Osteoblast (primary cell): ENCODE measurements at regions not wholly inside any gene's neighbourhood (a gene's known extent, or its start where the extent isn't known, plus 50 kb on each side); places are given as distances from the start of the nearest gene placed in this dataset.

Experiments used
- DNase-seq: peaks from one replicate; pipeline ENCODE4 v3.0.0; 2011; ENCODE audit warnings: low spot score, mixed read lengths; ENCODE audit not compliant: insufficient read length; ENCODE audit errors: missing footprints
- H2AFZ ChIP-seq: 2 replicates; pipeline ENCODE4 v1.6.0; 2011; ENCODE audit warnings: mild to moderate bottlenecking, low read length
- H3K27ac ChIP-seq: 2 replicates; pipeline ENCODE4 v1.5.1; 2011; ENCODE audit warnings: mild to moderate bottlenecking, low read depth, low read length, moderate library complexity
- H3K27me3 ChIP-seq: 2 replicates; pipeline ENCODE4 v1.6.0; 2012; ENCODE audit warnings: mild to moderate bottlenecking, control low read depth, inconsistent platforms, low read length, moderate library complexity; ENCODE audit not compliant: insufficient read depth
- H3K36me3 ChIP-seq: 2 replicates; pipeline ENCODE4 v1.5.1; 2011; ENCODE audit warnings: mild to moderate bottlenecking, low read length, control low read depth, moderate library complexity; ENCODE audit not compliant: insufficient read depth
- H3K4me1 ChIP-seq: 2 replicates; pipeline ENCODE4 v1.5.1; 2011; ENCODE audit warnings: mild to moderate bottlenecking, low read length, control low read depth, moderate library complexity; ENCODE audit not compliant: insufficient read depth
- H3K4me2 ChIP-seq: 2 replicates; pipeline ENCODE4 v1.6.0; 2011; ENCODE audit warnings: mild to moderate bottlenecking, low read length; ENCODE audit not compliant: insufficient read depth
- H3K4me3 ChIP-seq: fragments of 200-600 bp; sonication (generic); 3 replicates; pipeline ENCODE4 v1.5.1; 2012; ENCODE audit warnings: mild to moderate bottlenecking, low read length, inconsistent platforms; ENCODE audit not compliant: insufficient read depth
- H3K79me2 ChIP-seq: 2 replicates; pipeline ENCODE4 v1.6.0; 2012; ENCODE audit warnings: mild to moderate bottlenecking, low read length, control low read depth, inconsistent platforms; ENCODE audit not compliant: insufficient read depth
- H3K9me3 ChIP-seq: 2 replicates; pipeline ENCODE4 v1.5.1; 2011; ENCODE audit warnings: low read depth, low read length, control low read depth
- H4K20me1 ChIP-seq: 2 replicates; pipeline ENCODE4 v1.6.0; 2012; ENCODE audit warnings: mild to moderate bottlenecking, low read length, control low read depth; ENCODE audit not compliant: insufficient read depth
- TF ChIP-seq, protein P1 (sequence below): IDR thresholded peaks from 2 replicates; pipeline ENCODE4 v1.5.1; 2011; ENCODE audit warnings: mild to moderate bottlenecking, low read depth, low read length, moderate library complexity; ENCODE audit errors: extremely low read depth

DNA sequence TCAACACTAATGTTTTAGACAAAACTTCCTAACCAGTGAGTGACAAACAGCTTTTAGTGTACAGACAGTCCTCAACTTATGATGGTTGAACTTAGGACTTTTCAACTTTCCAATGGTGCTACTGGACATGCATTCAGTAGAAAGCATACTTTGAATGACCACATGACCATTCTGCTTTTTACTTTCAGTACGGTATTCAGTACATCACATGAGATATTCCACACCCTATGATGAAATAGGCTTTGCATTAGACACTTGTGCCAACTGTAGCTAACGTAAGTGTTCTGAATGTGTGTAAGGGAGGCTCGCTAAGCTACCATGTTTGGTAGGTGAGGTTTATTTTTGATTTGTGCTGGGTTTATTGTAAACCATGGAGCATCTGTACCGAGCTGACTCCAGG lies 113.7 kb downstream of the WNT7A start:
- H3K36me3 ChIP-seq = no peaks in the 10 kb centered on the region
- H3K27me3 ChIP-seq = no peaks in the 10 kb centered on the region
- no peaks in the 10 kb centered on the region for H3K4me1 ChIP-seq
- H3K27ac ChIP-seq = no peak overlapping the region
- TF ChIP-seq, protein P1, sequence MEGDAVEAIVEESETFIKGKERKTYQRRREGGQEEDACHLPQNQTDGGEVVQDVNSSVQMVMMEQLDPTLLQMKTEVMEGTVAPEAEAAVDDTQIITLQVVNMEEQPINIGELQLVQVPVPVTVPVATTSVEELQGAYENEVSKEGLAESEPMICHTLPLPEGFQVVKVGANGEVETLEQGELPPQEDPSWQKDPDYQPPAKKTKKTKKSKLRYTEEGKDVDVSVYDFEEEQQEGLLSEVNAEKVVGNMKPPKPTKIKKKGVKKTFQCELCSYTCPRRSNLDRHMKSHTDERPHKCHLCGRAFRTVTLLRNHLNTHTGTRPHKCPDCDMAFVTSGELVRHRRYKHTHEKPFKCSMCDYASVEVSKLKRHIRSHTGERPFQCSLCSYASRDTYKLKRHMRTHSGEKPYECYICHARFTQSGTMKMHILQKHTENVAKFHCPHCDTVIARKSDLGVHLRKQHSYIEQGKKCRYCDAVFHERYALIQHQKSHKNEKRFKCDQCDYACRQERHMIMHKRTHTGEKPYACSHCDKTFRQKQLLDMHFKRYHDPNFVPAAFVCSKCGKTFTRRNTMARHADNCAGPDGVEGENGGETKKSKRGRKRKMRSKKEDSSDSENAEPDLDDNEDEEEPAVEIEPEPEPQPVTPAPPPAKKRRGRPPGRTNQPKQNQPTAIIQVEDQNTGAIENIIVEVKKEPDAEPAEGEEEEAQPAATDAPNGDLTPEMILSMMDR = no peak
- H3K79me2 ChIP-seq = no peaks in the 10 kb centered on the region
- no peaks in the 10 kb centered on the region for H3K9me3 ChIP-seq
- no peak overlapping the region for H3K4me2 ChIP-seq
- no peak overlapping the region for H3K4me3 ChIP-seq
- H4K20me1 ChIP-seq = no peaks in the 10 kb centered on the region
- DNase-seq = peak; percentile 47
- H2AFZ ChIP-seq = no peak overlapping the region

DNA sequence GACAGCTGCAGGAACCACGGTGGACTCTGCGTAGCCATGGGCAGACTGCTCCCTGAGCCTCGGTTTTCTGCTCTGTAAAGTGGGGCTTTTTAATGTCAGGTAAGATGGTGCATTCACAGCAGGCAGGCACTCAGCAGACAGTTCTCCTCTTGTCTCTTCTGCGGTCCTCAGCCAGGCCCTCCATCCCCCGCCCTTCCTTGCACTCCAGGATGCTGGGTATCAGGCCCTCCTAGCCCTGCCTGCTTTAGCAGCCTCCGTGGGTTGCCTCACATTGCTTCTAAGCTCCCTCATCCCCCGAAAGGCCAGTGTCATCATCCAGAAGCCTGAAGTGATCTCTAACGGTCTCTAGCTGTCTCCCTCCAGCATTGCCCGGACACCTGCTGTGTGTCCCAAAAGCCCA lies 115.7 kb downstream of the WNT7A start:
- H4K20me1 ChIP-seq = no peaks in the 10 kb centered on the region
- H3K9me3 ChIP-seq = no peaks in the 10 kb centered on the region
- no peak overlapping the region for H2AFZ ChIP-seq
- H3K79me2 ChIP-seq = no peaks in the 10 kb centered on the region
- no peaks in the 10 kb centered on the region for H3K27me3 ChIP-seq
- TF ChIP-seq, protein P1 = no peak
- H3K4me1 ChIP-seq = no peaks in the 10 kb centered on the region
- no peak for DNase-seq
- no peak overlapping the region for H3K27ac ChIP-seq
- H3K4me3 ChIP-seq = no peak overlapping the region
- H3K36me3 ChIP-seq = no peaks in the 10 kb centered on the region
- no peak overlapping the region for H3K4me2 ChIP-seq

DNA sequence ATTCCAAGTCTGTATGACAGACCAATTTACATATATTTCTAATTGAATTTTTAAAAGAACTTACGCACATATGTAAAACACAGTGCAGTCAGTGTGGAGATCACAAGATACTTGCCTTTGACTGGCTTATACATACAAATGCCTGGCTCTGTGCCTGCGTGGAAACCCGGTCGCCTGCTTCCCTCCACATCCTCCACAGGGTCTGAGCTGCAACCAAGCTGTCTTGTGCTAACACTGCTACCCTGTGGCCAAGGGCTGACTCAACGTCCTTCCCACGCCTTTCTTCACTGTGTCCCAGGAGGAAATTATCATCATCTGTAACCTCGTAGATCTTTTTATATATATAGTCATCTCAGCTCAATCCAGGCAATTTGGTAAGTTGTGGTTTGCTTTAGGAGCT lies 117.0 kb downstream of the WNT7A start:
- Histone ChIP-seq H2AFZ (no peak overlapping the region), H3K4me1 (no peaks in the 10 kb centered on the region), H3K9me3 (no peaks in the 10 kb centered on the region), H3K79me2 (no peaks in the 10 kb centered on the region), H3K4me2 (no peak overlapping the region), H3K4me3 (no peak overlapping the region), H3K27me3 (no peaks in the 10 kb centered on the region), H3K27ac (no peak overlapping the region), H4K20me1 (no peaks in the 10 kb centered on the region), H3K36me3 (no peaks in the 10 kb centered on the region)
- TF ChIP-seq, protein P1 = no peak
- no peak for DNase-seq

DNA sequence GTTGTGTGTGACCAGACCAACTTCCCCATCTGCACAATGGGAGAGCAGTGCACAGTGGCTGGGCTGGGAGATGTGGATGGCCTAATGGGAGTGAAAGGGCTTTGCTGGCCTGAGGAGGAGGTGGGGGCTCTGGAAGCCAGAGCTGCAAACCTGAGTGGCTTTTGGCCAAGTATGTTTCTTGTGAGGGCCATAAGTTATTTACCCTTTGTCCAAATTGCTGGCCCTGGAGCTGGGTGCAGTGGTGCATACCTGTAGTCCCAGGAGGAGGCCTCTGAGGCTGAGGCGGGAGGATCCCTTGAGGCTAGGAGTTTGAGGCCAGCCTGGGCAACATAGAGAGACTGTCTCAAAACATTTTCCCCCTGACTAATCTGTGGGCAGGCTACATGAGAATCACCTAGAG lies 129.1 kb downstream of the WNT7A start:
- no peak for DNase-seq
- H3K27me3 ChIP-seq = no peaks in the 10 kb centered on the region
- TF ChIP-seq, protein P1 = no peak
- H4K20me1 ChIP-seq = no peaks in the 10 kb centered on the region
- H3K4me2 ChIP-seq = no peak overlapping the region
- no peaks in the 10 kb centered on the region for H3K9me3 ChIP-seq
- H2AFZ ChIP-seq = no peak overlapping the region
- H3K4me1 ChIP-seq = no peaks in the 10 kb centered on the region
- no peak overlapping the region for H3K27ac ChIP-seq
- H3K36me3 ChIP-seq = no peaks in the 10 kb centered on the region
- no peaks in the 10 kb centered on the region for H3K79me2 ChIP-seq
- no peak overlapping the region for H3K4me3 ChIP-seq
